HepG2 (cell line): ENCODE measurements at regions not wholly inside any gene's neighbourhood (a gene's known extent, or its start where the extent isn't known, plus 50 kb on each side); places are given as distances from the start of the nearest gene placed in this dataset.

Source experiments
- ADNP ChIP-seq: sonication (generic); formaldehyde crosslinking; IDR thresholded peaks from 2 replicates; pipeline ENCODE4 v1.4.0; 2020; ENCODE audit warnings: missing genetic modification reagents
- CHD2 ChIP-seq: IDR thresholded peaks from 2 replicates; pipeline ENCODE4 v1.6.1; 2011; ENCODE audit warnings: low read depth, low read length, improper control_type of control experiment
- ESRRA ChIP-seq: sonication (generic); formaldehyde crosslinking; IDR thresholded peaks from 2 replicates; pipeline ENCODE4 v1.5.1; 2020; ENCODE audit warnings: mild to moderate bottlenecking, low read depth, missing genetic modification reagents
- MTF2 ChIP-seq: sonication (generic); formaldehyde crosslinking; IDR thresholded peaks from 2 replicates; pipeline ENCODE4 v1.5.0; 2020; ENCODE audit warnings: missing genetic modification reagents, borderline replicate concordance
- NFAT5 ChIP-seq: sonication (generic); formaldehyde crosslinking; IDR thresholded peaks from 2 replicates; pipeline ENCODE4 v1.4.0; 2020; ENCODE audit warnings: missing genetic modification reagents
- NR1H2 ChIP-seq: sonication (generic); formaldehyde crosslinking; IDR thresholded peaks from 2 replicates; pipeline ENCODE4 v1.8.1; 2022; ENCODE audit warnings: low read depth, missing genetic modification reagents, borderline replicate concordance
- REST ChIP-seq, 2 experiments: IDR thresholded peaks; 2 replicates each; pipeline ENCODE4 v1.6.1; 2011 to 2012; ENCODE audit warnings: low read length in 2 of 2, borderline replicate concordance in 1 of 2, low read depth in 1 of 2, mild to moderate bottlenecking in 1 of 2, moderate library complexity in 1 of 2
- YY1 ChIP-seq: IDR thresholded peaks from 2 replicates; pipeline ENCODE4 v1.6.1; 2011; ENCODE audit warnings: low read length, low read depth, moderate library complexity, mild to moderate bottlenecking; ENCODE audit not compliant: insufficient read depth, insufficient replicate concordance
- ZFP36L1 ChIP-seq: sonication (generic); formaldehyde crosslinking; IDR thresholded peaks from 2 replicates; pipeline ENCODE4 v1.8.0; 2022; ENCODE audit warnings: mild to moderate bottlenecking, missing genetic modification reagents, moderate library complexity
- ZFX ChIP-seq: sonication (generic); formaldehyde crosslinking; IDR thresholded peaks from 2 replicates; pipeline ENCODE4 v1.4.0; 2020; ENCODE audit warnings: mild to moderate bottlenecking, low read depth, missing genetic modification reagents, moderate library complexity
- ZNF512 ChIP-seq: sonication (generic); formaldehyde crosslinking; IDR thresholded peaks from 2 replicates; pipeline ENCODE4 v1.4.0; 2020; ENCODE audit warnings: mild to moderate bottlenecking, missing genetic modification reagents
- ZNF713 ChIP-seq: sonication (generic); formaldehyde crosslinking; IDR thresholded peaks from 2 replicates; pipeline ENCODE4 v1.4.0; 2020; ENCODE audit warnings: mild to moderate bottlenecking, missing genetic modification reagents
- ZSCAN12 ChIP-seq: sonication (generic); formaldehyde crosslinking; IDR thresholded peaks from 2 replicates; pipeline ENCODE4 v1.9.0; 2021; ENCODE audit warnings: mild to moderate bottlenecking, missing genetic modification reagents
- TF ChIP-seq, protein P1 (sequence below): IDR thresholded peaks from 2 replicates; pipeline ENCODE4 v1.6.1; 2012; ENCODE audit warnings: low read depth, low read length, improper control_type of control experiment

DNA sequence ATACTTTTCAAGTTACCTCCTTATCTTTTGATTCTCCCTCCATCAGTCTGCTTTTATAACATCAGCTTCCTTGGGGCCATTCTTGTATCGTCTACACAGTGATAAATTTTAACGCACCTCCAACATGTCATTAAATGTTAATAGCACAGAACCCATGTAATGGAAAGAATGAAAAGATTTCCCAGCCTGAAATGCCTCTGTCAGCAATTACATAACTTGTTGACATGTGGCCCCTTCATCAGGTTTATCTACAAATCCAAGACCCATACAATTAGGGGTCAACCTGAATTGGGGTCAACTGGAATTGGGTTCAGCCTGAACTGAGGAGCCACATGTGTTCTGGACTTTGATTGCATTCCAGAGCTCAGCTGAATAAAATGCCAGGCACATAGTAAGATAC, 148.2 kb upstream of the KLF7 start:
- TF ChIP-seq ZSCAN12 (CRISPR knock-in tag): no peak
- TF ChIP-seq, protein P1, sequence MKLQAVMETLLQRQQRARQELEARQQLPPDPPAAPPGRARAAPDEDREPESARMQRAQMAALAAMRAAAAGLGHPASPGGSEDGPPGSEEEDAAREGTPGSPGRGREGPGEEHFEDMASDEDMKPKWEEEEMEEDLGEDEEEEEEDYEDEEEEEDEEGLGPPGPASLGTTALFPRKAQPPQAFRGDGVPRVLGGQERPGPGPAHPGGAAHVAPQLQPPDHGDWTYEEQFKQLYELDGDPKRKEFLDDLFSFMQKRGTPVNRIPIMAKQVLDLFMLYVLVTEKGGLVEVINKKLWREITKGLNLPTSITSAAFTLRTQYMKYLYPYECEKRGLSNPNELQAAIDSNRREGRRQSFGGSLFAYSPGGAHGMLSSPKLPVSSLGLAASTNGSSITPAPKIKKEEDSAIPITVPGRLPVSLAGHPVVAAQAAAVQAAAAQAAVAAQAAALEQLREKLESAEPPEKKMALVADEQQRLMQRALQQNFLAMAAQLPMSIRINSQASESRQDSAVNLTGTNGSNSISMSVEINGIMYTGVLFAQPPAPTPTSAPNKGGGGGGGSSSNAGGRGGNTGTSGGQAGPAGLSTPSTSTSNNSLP: no peak
- TF ChIP-seq CHD2: no peak
- TF ChIP-seq ZNF713 (CRISPR knock-in tag): no peak
- TF ChIP-seq YY1: no peak
- no peak for TF ChIP-seq ZNF512 (CRISPR knock-in tag)
- no peak for TF ChIP-seq ADNP (CRISPR knock-in tag)
- no peak for TF ChIP-seq ZFX (CRISPR knock-in tag)
- no peak for TF ChIP-seq NR1H2 (CRISPR knock-in tag)
- no peak for TF ChIP-seq ZFP36L1 (CRISPR knock-in tag)
- no peak for TF ChIP-seq NFAT5 (CRISPR knock-in tag)
- no peak for TF ChIP-seq ESRRA (CRISPR knock-in tag)
- no peak for TF ChIP-seq REST (IDR thresholded peaks at IDR 0.05; ENCODE audit: borderline replicate concordance in 1 of 2, low read depth in 1 of 2, low read length in 2 of 2)
- no peak for TF ChIP-seq MTF2 (CRISPR knock-in tag)
